Transverse colon (tissue), 4 donors: ENCODE measurements at regions not wholly inside any gene's neighbourhood (a gene's known extent, or its start where the extent isn't known, plus 50 kb on each side); places are given as distances from the start of the nearest gene placed in this dataset.
A peak's percentile ranks its signal among the peaks of the same experiment; 100 is the strongest.

Experiments used
- DNase-seq: peaks from one replicate; pipeline ENCODE4 v3.0.0-alpha.2; 2019
- H3K27ac ChIP-seq, 4 donors: fragments of 200-600 bp; sonication (generic); 2 replicates each; pipeline ENCODE4 v1.5.1; 2016 to 2018; ENCODE audit warnings: inconsistent platforms in 4 of 4
- H3K27me3 ChIP-seq: fragments of 200-600 bp; sonication (generic); 2 replicates; pipeline ENCODE4 v1.5.1; 2017; ENCODE audit warnings: inconsistent platforms
- H3K36me3 ChIP-seq, 4 donors: fragments of 200-600 bp; sonication (generic); 2 replicates each; pipeline ENCODE4 v1.5.1; 2017 to 2019; ENCODE audit warnings: inconsistent platforms in 4 of 4
- H3K4me1 ChIP-seq, 4 donors: fragments of 200-600 bp; sonication (generic); 2 replicates each; pipeline ENCODE4 v1.5.1; 2017 to 2020; ENCODE audit warnings: inconsistent platforms in 4 of 4
- H3K4me3 ChIP-seq, 4 donors: fragments of 200-600 bp; sonication (generic); 1 replicate in 1 of 4; 2 replicates in 3 of 4; pipeline versions ENCODE4 v1.5.1 to v1.6.1; 2017 to 2019; ENCODE audit warnings: inconsistent platforms in 4 of 4
- H3K9me3 ChIP-seq, 2 donors: fragments of 200-600 bp; sonication (generic); 2 replicates each; pipeline ENCODE4 v1.5.1; 2017 to 2019; ENCODE audit warnings: inconsistent platforms in 2 of 2
- EP300 ChIP-seq: sonication (generic); formaldehyde crosslinking; IDR thresholded peaks from one replicate; pipeline ENCODE4 v1.6.1; 2017; ENCODE audit warnings: antibody characterized with exemption, low read depth
- POLR2A ChIP-seq: fragments of 450-650 bp; IDR thresholded peaks from one replicate; pipeline ENCODE4 v1.6.1; 2016; ENCODE audit warnings: antibody characterized with exemption, mild to moderate bottlenecking, moderate library complexity
- POLR2AphosphoS5 ChIP-seq, 3 donors: sonication (generic); formaldehyde crosslinking; IDR thresholded peaks; one replicate each; pipeline ENCODE4 v1.6.1; 2016; ENCODE audit warnings: antibody characterized with exemption in 3 of 3
- WGBS, 2 donors: methylation state at CpG; one replicate each; pipeline ENCODE4 v1.1.5; 2018; ENCODE audit warnings: low coverage in 1 of 2; 5-methylcytosine and 5-hydroxymethylcytosine counted together
- in situ Hi-C, 4 donors: fragments of 200-750 bp; cut with MboI; loops; one replicate each; pipeline versions ENCODE4 v1.15.0 to v1.15.1; 2017; ENCODE audit warnings: low sequenced_read_pairs in 3 of 4, low pct_ligation_motif_present in 1 of 4, low pct_unique_long_range_greater_than_20kb in 1 of 4
- intact Hi-C: fragments of 100-400 bp; cut with DNase I; formaldehyde crosslinking; loops from one replicate; pipeline ENCODE4 v1.15.1; 2023; ENCODE audit warnings: low total_unique reads
- TF ChIP-seq, protein P1 (sequence below), 5 experiments: fragments of 200-600 bp in 3 of 5; fragments of 450-650 bp in 2 of 5; sonication (generic) in 3 of 5; IDR thresholded peaks; 1 replicate in 2 of 5; 2 replicates in 3 of 5; pipeline ENCODE4 v1.5.1; 2016 to 2017; ENCODE audit warnings: antibody characterized with exemption in 5 of 5, inconsistent platforms in 3 of 5, mild to moderate bottlenecking in 2 of 5, moderate library complexity in 1 of 5

DNA sequence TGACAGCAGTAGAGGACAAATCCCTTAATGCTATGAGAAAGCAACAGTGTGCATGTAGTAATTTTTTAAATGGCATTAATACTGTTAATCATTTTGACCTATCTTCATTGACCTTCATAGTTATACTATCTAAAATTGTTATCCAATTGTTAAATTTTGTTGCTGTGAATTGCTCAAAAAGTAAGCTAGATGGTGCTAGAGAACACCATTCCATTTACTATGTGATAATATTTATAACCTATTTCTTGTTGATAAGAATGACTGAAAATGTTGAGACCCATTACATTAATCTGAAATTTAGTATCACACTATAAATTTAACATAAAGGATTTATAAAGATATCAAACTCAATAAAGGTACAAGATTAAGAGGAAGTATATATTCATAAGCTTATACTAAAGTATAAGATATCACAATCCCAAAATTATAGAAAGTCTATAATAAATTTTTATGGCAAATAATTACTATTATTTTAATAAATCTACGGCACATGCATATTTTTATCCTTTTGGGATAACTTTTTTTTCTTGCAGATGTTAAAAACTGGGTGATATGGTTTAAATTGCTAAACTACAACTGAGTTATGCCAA, 1573.3 kb downstream of the PCDH9 start:
- Histone ChIP-seq H3K27ac (no peak overlapping the region), H3K4me1 (no peaks in the 10 kb centered on the region), H3K27me3 (no peaks in the 10 kb centered on the region), H3K36me3 (no peaks in the 10 kb centered on the region), H3K9me3 (no peaks in the 10 kb centered on the region), H3K4me3 (no peak overlapping the region)
- in situ Hi-C loops (loop anchor here in 1 of 4 donors (25.0 kb wide), 1 partner anchor 1580 kb away; the partner anchor contains the start of gene PCDH9), intact Hi-C loops (no loop called here)
- TF ChIP-seq, protein P1, sequence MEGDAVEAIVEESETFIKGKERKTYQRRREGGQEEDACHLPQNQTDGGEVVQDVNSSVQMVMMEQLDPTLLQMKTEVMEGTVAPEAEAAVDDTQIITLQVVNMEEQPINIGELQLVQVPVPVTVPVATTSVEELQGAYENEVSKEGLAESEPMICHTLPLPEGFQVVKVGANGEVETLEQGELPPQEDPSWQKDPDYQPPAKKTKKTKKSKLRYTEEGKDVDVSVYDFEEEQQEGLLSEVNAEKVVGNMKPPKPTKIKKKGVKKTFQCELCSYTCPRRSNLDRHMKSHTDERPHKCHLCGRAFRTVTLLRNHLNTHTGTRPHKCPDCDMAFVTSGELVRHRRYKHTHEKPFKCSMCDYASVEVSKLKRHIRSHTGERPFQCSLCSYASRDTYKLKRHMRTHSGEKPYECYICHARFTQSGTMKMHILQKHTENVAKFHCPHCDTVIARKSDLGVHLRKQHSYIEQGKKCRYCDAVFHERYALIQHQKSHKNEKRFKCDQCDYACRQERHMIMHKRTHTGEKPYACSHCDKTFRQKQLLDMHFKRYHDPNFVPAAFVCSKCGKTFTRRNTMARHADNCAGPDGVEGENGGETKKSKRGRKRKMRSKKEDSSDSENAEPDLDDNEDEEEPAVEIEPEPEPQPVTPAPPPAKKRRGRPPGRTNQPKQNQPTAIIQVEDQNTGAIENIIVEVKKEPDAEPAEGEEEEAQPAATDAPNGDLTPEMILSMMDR (IDR thresholded peaks at IDR 0.05), result peak in 2 of 5 experiments; percentile 14 to 30
- TF ChIP-seq POLR2A, result no peak
- WGBS, 2 donors, result 59 to 61% methylated on average over 1 of the region's 1 CpG
- DNase-seq, result no peak

DNA sequence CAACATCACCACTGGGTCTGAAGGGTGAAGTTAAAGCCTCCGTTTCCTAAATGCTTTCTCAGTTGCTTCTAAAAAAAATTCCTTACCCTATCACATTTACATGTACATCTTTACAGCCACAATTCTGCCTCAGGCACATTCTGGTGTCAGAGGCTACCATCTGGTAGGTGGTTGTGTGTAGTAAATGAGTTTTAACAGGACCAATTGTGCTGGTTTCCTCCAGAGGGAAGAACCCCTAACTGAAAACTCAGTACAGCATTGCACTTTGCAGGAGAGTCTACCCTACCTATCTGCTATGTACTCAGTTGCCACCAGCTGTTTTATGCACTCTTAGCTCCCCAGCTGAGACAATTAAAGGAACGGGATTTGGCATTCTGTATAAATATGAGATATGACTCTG, 1576.5 kb downstream of the PCDH9 start:
- H3K36me3 ChIP-seq, result no peaks in the 10 kb centered on the region
- H3K4me1 ChIP-seq, result no peaks in the 10 kb centered on the region
- H3K27ac ChIP-seq, result no peak overlapping the region
- in situ Hi-C loops (loop anchor here in 1 of 4 donors (25.0 kb wide), 1 partner anchor 1584 kb away; the partner anchor contains the start of gene PCDH9), intact Hi-C loops (no loop called here)
- no peak overlapping the region for H3K4me3 ChIP-seq
- H3K9me3 ChIP-seq, result no peaks in the 10 kb centered on the region
- no peak for DNase-seq
- 29 to 42% methylated on average over 1 to 2 of the region's 2 CpGs for WGBS, 2 donors
- H3K27me3 ChIP-seq, result no peaks in the 10 kb centered on the region
- TF ChIP-seq EP300 (no peak), POLR2A (no peak)

DNA sequence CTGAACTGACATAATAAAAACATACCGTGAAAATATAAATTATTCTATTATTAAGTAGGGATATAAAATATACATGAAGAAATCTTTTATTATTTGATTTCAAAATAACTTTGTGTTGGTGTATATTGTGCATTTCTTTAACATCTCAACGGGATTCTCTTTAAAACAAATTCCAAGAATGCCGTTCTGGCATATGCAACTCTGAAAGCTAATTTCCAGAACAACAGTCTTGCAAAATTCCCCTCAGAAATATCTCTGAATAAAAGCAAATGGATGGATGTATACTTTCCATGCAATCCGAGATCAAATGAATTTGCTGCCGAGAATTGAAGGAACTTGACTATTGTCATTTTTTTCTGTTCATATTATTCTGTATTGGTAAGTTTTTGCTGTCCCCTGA, 1579.8 kb downstream of the PCDH9 start:
- Histone ChIP-seq H3K27ac (no peak overlapping the region), H3K9me3 (no peaks in the 10 kb centered on the region), H3K4me1 (no peaks in the 10 kb centered on the region), H3K4me3 (no peak overlapping the region), H3K27me3 (no peaks in the 10 kb centered on the region), H3K36me3 (no peaks in the 10 kb centered on the region)
- intact Hi-C loops, result no loop called here
- no peak for DNase-seq
- WGBS, 2 donors, result 66 to 67% methylated on average over 5 of the region's 5 CpGs
- TF ChIP-seq, protein P1 (IDR thresholded peaks at IDR 0.05), result no peak
- TF ChIP-seq POLR2A (no peak), EP300 (no peak), POLR2AphosphoS5 (IDR thresholded peaks at IDR 0.05) (no peak)
- in situ Hi-C loops, result loop anchor here in 1 of 4 donors (25.0 kb wide), 1 partner anchor 1587 kb away; the partner anchor contains the start of gene PCDH9

DNA sequence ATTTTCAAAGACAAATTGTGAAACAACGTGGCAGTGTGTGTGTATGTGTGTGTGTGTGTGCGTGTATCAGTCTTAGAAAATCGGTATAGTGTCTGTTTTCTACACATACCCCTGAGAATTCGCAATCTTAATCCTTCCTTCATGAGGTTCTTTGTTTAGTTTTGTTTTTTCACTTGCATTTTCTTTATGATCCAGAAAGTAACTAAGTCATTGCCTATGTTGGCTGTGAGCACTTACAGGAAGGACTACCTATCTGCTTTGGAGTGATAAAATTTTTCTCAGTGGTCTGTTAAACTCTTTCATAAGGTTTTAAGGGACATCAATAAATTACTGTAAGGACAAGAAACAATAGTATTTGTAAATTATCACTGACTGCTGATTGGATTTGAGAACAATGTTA, 1587.1 kb downstream of the PCDH9 start:
- Histone ChIP-seq H3K4me3 (no peak overlapping the region), H3K4me1 (no peaks in the 10 kb centered on the region), H3K27ac (no peak overlapping the region), H3K9me3 (no peaks in the 10 kb centered on the region), H3K36me3 (no peaks in the 10 kb centered on the region), H3K27me3 (no peaks in the 10 kb centered on the region)
- intact Hi-C loops, result no loop called here
- DNase-seq, result no peak
- in situ Hi-C loops, result no loop called here
- WGBS, 2 donors, result 50% methylated on average over 4 of the region's 4 CpGs
- TF ChIP-seq POLR2AphosphoS5 (IDR thresholded peaks at IDR 0.05) (no peak), POLR2A (no peak), EP300 (no peak)
- TF ChIP-seq, protein P1 (IDR thresholded peaks at IDR 0.05), result no peak

DNA sequence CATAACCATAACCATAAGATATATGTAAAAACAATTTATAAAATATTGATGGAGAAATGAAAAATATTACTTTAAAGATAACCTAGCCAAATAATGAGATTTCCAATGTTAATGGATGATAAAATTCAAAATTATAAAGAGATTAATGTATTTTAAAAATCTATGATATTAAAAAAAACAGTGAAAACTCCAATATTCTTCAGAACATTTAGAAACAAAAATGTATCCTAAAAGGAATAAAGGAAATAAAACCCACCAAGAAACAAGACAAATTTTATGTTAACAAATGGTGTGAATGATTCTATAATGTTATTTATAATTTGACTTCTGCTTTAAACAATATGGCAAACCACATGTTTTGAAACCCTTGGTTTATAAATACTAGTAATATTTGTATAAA, 1587.8 kb downstream of the PCDH9 start:
- TF ChIP-seq, protein P1 (IDR thresholded peaks at IDR 0.05), result no peak
- TF ChIP-seq POLR2A (no peak), EP300 (no peak), POLR2AphosphoS5 (IDR thresholded peaks at IDR 0.05) (no peak)
- Histone ChIP-seq H3K27ac (no peak overlapping the region), H3K4me3 (no peak overlapping the region), H3K27me3 (no peaks in the 10 kb centered on the region), H3K36me3 (no peaks in the 10 kb centered on the region), H3K9me3 (no peaks in the 10 kb centered on the region), H3K4me1 (no peaks in the 10 kb centered on the region)
- no peak for DNase-seq
- in situ Hi-C loops, result no loop called here
- intact Hi-C loops, result no loop called here
